ENCODE measurements at regions not wholly inside any gene's neighbourhood (a gene's known extent, or its start where the extent isn't known, plus 50 kb on each side); places are given as distances from the start of the nearest gene placed in this dataset.

DNA sequence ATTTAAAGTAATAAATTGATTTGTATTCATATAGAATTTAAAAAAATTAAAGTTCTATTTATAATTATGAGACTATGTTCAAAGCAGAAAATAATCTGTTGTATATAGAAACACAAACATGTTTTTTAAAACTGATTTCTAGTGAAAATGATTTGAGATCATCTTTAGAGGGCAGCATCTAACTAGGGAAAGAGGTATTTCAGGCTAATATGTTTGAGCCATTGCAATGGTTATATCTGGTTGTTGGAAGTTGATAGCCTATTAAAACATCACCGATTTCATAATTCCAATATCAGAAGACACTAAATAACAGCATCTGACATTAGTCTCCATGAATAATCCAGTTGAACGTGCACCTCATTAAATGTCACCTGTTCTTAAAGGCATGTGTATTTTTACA, 79.8 kb upstream of the SLITRK6 start:
- DNase-seq = no peak

DNA sequence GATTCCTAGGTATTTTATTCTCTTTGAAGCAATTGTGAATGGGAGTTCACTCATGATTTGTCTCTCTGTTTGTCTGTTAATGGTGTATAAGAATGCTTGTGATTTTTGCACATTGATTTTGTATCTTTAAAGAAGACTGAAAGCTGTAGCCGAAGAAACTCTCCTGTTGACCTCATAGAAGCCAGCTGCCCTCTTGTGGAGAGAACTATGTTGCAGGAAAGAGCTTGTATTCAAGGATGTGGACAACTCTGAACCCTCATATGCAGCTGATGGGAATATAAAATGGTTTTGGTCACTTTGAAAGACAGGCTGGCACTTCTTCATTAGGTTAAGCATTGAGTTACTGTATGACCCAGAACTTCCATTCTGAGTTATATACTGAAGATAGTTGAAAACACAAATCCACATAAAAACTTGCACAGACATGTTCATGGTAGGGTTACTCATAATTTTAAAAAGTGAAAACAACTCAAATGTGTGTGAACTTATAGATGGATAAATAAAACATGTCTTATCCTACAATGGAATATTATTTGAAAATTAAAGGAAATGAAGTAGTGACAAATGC, 65.8 kb upstream of the SLITRK6 start:
- peak; percentile 17 for DNase-seq

DNA sequence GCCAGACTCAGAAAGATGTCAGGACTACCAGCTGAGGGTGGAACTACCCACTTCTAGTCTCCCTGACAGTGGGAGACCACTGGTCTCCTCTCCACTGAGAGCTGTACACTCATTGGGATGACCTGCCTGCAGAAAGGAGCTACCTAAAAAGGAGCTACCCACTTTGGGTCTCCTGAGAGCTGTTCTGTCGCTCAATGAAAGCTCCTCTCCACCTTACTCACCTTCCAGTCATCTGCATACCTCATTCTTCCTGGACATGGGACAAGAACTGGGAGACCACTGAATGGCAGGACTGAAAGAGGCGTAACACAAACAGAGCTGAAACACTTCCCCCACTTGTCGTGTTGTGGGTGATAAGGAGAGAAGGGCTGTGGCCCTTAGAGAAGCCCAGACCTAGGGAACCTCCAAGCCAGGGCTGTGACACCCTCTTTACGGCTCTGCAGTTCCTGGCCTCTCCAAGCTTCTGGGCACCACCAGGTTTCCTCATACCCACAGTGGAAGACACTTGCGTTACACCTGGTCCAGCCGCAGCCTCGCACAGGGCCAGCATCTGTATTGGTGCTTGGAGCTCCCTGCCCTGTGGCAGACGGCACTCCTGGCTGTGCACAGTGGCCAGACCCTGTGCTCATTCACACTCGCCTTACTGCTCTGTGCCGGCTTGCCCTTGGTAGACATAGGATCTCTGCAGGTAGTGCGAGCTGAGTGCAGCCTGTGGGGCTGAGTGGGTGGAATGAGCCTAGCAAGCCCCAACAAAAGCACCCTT, 54.9 kb upstream of the SLITRK6 start:
- DNase-seq = no peak

DNA sequence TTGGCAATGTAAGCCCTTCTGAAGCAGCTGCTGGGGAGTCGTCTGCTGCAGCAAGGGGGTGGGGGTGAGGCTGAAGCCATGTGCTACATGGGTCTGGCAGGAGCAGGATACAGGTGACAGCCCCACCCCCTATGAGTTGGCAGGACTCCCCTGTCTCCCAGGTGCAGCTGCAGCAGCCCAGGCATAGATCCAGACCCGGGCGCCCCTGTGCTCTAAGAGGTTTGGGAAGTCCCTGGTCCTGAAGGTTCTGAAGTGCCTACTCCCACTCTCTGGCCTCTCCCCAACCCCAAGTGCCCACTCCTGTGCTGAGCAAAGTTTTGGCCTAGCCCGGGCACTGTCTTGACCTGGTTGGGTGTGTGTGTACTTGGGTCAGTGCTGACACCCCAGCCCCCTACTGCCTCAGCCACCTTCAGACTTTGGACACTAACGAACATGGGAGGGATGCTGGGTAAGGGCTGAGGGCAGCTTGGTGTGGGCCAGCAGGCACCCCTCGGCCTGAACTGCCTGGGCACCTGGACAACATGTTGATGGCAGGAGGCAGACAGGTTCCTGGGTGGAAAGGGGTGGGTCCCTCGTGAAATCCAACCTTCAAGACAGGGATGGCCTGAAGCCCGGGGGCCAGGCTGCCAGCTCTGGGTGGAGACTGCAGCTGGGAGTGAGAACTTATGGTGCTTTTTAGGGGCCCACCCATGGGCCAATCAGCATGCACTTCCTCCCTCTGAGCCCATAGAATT, 54.1 kb upstream of the SLITRK6 start:
- DNase-seq = no peak
